ENCODE measurements at regions not wholly inside any gene's neighbourhood (a gene's known extent, or its start where the extent isn't known, plus 50 kb on each side); places are given as distances from the start of the nearest gene placed in this dataset.
"Not testable (repeated sequence)": the region's sequence is repeated elsewhere in the genome, so short reads cannot be mapped to it uniquely, and the experiment has no call there.

GRCh38 chr18:66994790-66995189, 390.9 kb upstream of the CDH19 start:
- DNase-seq: no peak

GRCh38 chr18:66993492-66993891, 389.6 kb upstream of the CDH19 start:
- no peak for DNase-seq

- no peak for DNase-seq
These were observed 387.0 kb upstream of the CDH19 start for GRCh38 chr18:66990909-66991308.

- no peak for DNase-seq
These were observed 375.1 kb upstream of the CDH19 start for GRCh38 chr18:66979009-66979408.

- DNase-seq: peak; percentile 27
These were observed 368.8 kb upstream of the CDH19 start for GRCh38 chr18:66972681-66973080.

- peak; percentile 85 for DNase-seq
These were observed 368.1 kb upstream of the CDH19 start for GRCh38 chr18:66971960-66972359.

GRCh38 chr18:66966171-66966570, 362.3 kb upstream of the CDH19 start:
- DNase-seq: no peak

- no peak for DNase-seq
These were observed 354.4 kb upstream of the CDH19 start for GRCh38 chr18:66958309-66958708.

GRCh38 chr18:66951750-66952149, 347.9 kb upstream of the CDH19 start:
- DNase-seq: no peak

- no peak for DNase-seq
These were observed 345.5 kb upstream of the CDH19 start for GRCh38 chr18:66949419-66949818.

GRCh38 chr18:66937546-66937945, 333.7 kb upstream of the CDH19 start:
- no peak for DNase-seq

- DNase-seq: no peak
These were observed 327.1 kb upstream of the CDH19 start for GRCh38 chr18:66931010-66931409.

GRCh38 chr18:66916834-66917233, 312.9 kb upstream of the CDH19 start:
- DNase-seq: no peak

- peak; percentile 80 for DNase-seq
These were observed 296.9 kb upstream of the CDH19 start for GRCh38 chr18:66900837-66901236.

- DNase-seq: peak; percentile 64
These were observed 291.7 kb upstream of the CDH19 start for GRCh38 chr18:66895631-66896030.

- DNase-seq: peak; percentile 17
These were observed 291.0 kb upstream of the CDH19 start for GRCh38 chr18:66894851-66895250.

- DNase-seq: not testable (repeated sequence)
These were observed 288.5 kb upstream of the CDH19 start for GRCh38 chr18:66892388-66892787.

GRCh38 chr18:66874812-66875474, 271.1 kb upstream of the CDH19 start:
- DNase-seq: peak; percentile 93

- peak; percentile 56 for DNase-seq
These were observed 270.5 kb upstream of the CDH19 start for GRCh38 chr18:66874375-66874774.

- DNase-seq: peak; percentile 85
These were observed 270.0 kb upstream of the CDH19 start for GRCh38 chr18:66873899-66874298.

- DNase-seq: peak; percentile 90
These were observed 268.4 kb upstream of the CDH19 start for GRCh38 chr18:66872277-66872676.

GRCh38 chr18:66867653-66868052, 263.8 kb upstream of the CDH19 start:
- no peak for DNase-seq

- DNase-seq: not testable (repeated sequence)
These were observed 262.6 kb upstream of the CDH19 start for GRCh38 chr18:66866427-66866940.

- no peak for DNase-seq
These were observed 234.6 kb upstream of the CDH19 start for GRCh38 chr18:66838340-66838987.

GRCh38 chr18:66833646-66834045, 229.8 kb upstream of the CDH19 start:
- peak; percentile 46 for DNase-seq
